NCI-H345 treated with DMSO at 0.1 percent for 48 hours (cell line): ENCODE measurements at regions not wholly inside any gene's neighbourhood (a gene's known extent, or its start where the extent isn't known, plus 50 kb on each side); places are given as distances from the start of the nearest gene placed in this dataset.
"Not testable (repeated sequence)": the region's sequence is repeated elsewhere in the genome, so short reads cannot be mapped to it uniquely, and the experiment has no call there.

Source experiments
- DNase-seq: peaks from one replicate; lab custom pipeline; 2025; ENCODE audit not compliant: unreplicated experiment; lab: John Stamatoyannopoulos, UW

- DNase-seq: no peak
These were observed 156.2 kb upstream of the JARID2 start for GRCh38 chr6:15089569-15090144.

- DNase-seq: no peak
These were observed 155.7 kb upstream of the JARID2 start for GRCh38 chr6:15090145-15090579.

- DNase-seq: no peak
These were observed 155.0 kb upstream of the JARID2 start for GRCh38 chr6:15090745-15091384.

- DNase-seq: no peak
These were observed 148.7 kb upstream of the JARID2 start for GRCh38 chr6:15096894-15097837.

GRCh38 chr6:15101130-15101529 lies 144.7 kb upstream of the JARID2 start:
- DNase-seq: no peak

GRCh38 chr6:15102241-15102640 lies 143.6 kb upstream of the JARID2 start:
- DNase-seq: no peak

GRCh38 chr6:15106958-15107643 lies 138.8 kb upstream of the JARID2 start:
- no peak for DNase-seq

GRCh38 chr6:15107644-15108382 lies 138.1 kb upstream of the JARID2 start:
- DNase-seq: no peak

GRCh38 chr6:15108383-15108715 lies 137.5 kb upstream of the JARID2 start:
- DNase-seq: no peak

GRCh38 chr6:15109338-15110090 lies 136.4 kb upstream of the JARID2 start:
- peak; percentile 6 for DNase-seq

- DNase-seq: no peak
These were observed 135.0 kb upstream of the JARID2 start for GRCh38 chr6:15110726-15111354.

- DNase-seq: not testable (repeated sequence)
These were observed 134.3 kb upstream of the JARID2 start for GRCh38 chr6:15111576-15111975.

GRCh38 chr6:15113587-15113986 lies 132.3 kb upstream of the JARID2 start:
- no peak for DNase-seq

- DNase-seq: no peak
These were observed 131.8 kb upstream of the JARID2 start for GRCh38 chr6:15114061-15114460.

- no peak for DNase-seq
These were observed 129.0 kb upstream of the JARID2 start for GRCh38 chr6:15116889-15117288.

- no peak for DNase-seq
These were observed 124.4 kb upstream of the JARID2 start for GRCh38 chr6:15121443-15121842.

- no peak for DNase-seq
These were observed 123.8 kb upstream of the JARID2 start for GRCh38 chr6:15121977-15122550.

GRCh38 chr6:15129887-15130286 lies 116.0 kb upstream of the JARID2 start:
- DNase-seq: no peak

GRCh38 chr6:15131234-15131633 lies 114.6 kb upstream of the JARID2 start:
- no peak for DNase-seq
